ENCODE measurements at regions not wholly inside any gene's neighbourhood (a gene's known extent, or its start where the extent isn't known, plus 50 kb on each side); places are given as distances from the start of the nearest gene placed in this dataset.

- TF ChIP-seq TIGD3 (CRISPR knock-in tag; IDR thresholded peaks at IDR 0.05; ENCODE audit: borderline replicate concordance) (no peak), DBP (CRISPR knock-in tag; IDR thresholded peaks at IDR 0.05; ENCODE audit: not compliant biosample characterization) (no peak), ZNF672 (CRISPR knock-in tag; IDR thresholded peaks at IDR 0.05) (no peak), THAP8 (CRISPR knock-in tag; IDR thresholded peaks at IDR 0.05; ENCODE audit: borderline replicate concordance) (no peak), ZNF44 (CRISPR knock-in tag; IDR thresholded peaks at IDR 0.05) (no peak), GTF2F1 (IDR thresholded peaks at IDR 0.05; ENCODE audit: low read length) (no peak), ZNF737 (CRISPR knock-in tag; IDR thresholded peaks at IDR 0.05; ENCODE audit: borderline replicate concordance) (no peak), ZNF253 (CRISPR knock-in tag; IDR thresholded peaks at IDR 0.05; ENCODE audit: borderline replicate concordance) (no peak), CBFB (CRISPR knock-in tag; IDR thresholded peaks at IDR 0.05) (no peak)
- TF ChIP-seq, protein P1, sequence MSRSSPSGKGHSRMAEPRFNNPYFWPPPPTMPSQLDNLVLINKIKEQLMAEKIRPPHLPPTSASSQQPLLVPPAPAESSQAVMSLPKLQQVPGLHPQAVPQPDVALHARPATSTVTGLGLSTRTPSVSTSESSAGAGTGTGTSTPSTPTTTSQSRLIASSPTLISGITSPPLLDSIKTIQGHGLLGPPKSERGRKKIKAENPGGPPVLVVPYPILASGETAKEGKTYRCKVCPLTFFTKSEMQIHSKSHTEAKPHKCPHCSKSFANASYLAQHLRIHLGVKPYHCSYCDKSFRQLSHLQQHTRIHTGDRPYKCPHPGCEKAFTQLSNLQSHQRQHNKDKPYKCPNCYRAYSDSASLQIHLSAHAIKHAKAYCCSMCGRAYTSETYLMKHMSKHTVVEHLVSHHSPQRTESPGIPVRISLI (CRISPR knock-in tag; IDR thresholded peaks at IDR 0.05; ENCODE audit: borderline replicate concordance): no peak
- TF ChIP-seq, protein P2, sequence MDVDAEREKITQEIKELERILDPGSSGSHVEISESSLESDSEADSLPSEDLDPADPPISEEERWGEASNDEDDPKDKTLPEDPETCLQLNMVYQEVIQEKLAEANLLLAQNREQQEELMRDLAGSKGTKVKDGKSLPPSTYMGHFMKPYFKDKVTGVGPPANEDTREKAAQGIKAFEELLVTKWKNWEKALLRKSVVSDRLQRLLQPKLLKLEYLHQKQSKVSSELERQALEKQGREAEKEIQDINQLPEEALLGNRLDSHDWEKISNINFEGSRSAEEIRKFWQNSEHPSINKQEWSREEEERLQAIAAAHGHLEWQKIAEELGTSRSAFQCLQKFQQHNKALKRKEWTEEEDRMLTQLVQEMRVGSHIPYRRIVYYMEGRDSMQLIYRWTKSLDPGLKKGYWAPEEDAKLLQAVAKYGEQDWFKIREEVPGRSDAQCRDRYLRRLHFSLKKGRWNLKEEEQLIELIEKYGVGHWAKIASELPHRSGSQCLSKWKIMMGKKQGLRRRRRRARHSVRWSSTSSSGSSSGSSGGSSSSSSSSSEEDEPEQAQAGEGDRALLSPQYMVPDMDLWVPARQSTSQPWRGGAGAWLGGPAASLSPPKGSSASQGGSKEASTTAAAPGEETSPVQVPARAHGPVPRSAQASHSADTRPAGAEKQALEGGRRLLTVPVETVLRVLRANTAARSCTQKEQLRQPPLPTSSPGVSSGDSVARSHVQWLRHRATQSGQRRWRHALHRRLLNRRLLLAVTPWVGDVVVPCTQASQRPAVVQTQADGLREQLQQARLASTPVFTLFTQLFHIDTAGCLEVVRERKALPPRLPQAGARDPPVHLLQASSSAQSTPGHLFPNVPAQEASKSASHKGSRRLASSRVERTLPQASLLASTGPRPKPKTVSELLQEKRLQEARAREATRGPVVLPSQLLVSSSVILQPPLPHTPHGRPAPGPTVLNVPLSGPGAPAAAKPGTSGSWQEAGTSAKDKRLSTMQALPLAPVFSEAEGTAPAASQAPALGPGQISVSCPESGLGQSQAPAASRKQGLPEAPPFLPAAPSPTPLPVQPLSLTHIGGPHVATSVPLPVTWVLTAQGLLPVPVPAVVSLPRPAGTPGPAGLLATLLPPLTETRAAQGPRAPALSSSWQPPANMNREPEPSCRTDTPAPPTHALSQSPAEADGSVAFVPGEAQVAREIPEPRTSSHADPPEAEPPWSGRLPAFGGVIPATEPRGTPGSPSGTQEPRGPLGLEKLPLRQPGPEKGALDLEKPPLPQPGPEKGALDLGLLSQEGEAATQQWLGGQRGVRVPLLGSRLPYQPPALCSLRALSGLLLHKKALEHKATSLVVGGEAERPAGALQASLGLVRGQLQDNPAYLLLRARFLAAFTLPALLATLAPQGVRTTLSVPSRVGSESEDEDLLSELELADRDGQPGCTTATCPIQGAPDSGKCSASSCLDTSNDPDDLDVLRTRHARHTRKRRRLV (CRISPR knock-in tag; IDR thresholded peaks at IDR 0.05): no peak
- DNase-seq (ENCODE audit: low spot score) (no peak), FAIRE-seq (no peak), ATAC-seq (no peak)
- WGBS (ENCODE audit: low lambda C conversion rate): 2% methylated on average over 3 of the region's 3 CpGs
- Histone ChIP-seq H3K36me3 (replicated peaks in 1 of 2; ENCODE audit: control insufficient read depth in 1 of 2, insufficient read depth in 2 of 2, low read length in 2 of 2) (no peaks in the 10 kb centered on the region), H4K20me1 (ENCODE audit: insufficient read depth, low read length) (no peaks in the 10 kb centered on the region), H2AFZ (ENCODE audit: low read length) (no peak overlapping the region), H3K9me3 (ENCODE audit: low read length) (peaks cover 15% of the 10 kb centered on the region), H3K4me2 (ENCODE audit: low read depth, low read length) (no peak overlapping the region), H3K9ac (ENCODE audit: insufficient read depth, low read depth, low read length) (no peak overlapping the region), H3K79me2 (ENCODE audit: insufficient read depth, low read length) (no peaks in the 10 kb centered on the region), H3K27me3 (ENCODE audit: control insufficient read depth in 1 of 2, insufficient read depth in 2 of 2, low read length in 2 of 2) (no peaks in the 10 kb centered on the region), H3K4me1 (ENCODE audit: insufficient read depth, low read length) (no peaks in the 10 kb centered on the region), H3K4me3 (replicated peaks in 1 of 3; ENCODE audit: insufficient read depth in 1 of 3, low read depth in 2 of 3, low read length in 3 of 3) (no peak overlapping the region), H3K27ac (ENCODE audit: extremely low read length, insufficient read depth, low read length) (no peak overlapping the region)
- BruUV-seq (replicated peaks): no TSS peak
- intact Hi-C loops (cut with micrococcal nuclease; ENCODE audit: unreplicated experiment) (no loop called here), in situ Hi-C loops (cut with HindIII; ENCODE audit: extremely low pct_ligation_motif_present, low pct_unique_long_range_greater_than_20kb) (no loop called here)
- ChIA-PET CTCF (ENCODE audit: low intra/inter-chr PET ratio, low total read pairs) (no interaction called here), POLR2A (no interaction called here)
These were observed 673.4 kb upstream of the KIF2B start for GRCh38 chr17:53149316-53149715.

Data from HepG2 (cell line).